ENCODE measurements at regions not wholly inside any gene's neighbourhood (a gene's known extent, or its start where the extent isn't known, plus 50 kb on each side); places are given as distances from the start of the nearest gene placed in this dataset.

DNA sequence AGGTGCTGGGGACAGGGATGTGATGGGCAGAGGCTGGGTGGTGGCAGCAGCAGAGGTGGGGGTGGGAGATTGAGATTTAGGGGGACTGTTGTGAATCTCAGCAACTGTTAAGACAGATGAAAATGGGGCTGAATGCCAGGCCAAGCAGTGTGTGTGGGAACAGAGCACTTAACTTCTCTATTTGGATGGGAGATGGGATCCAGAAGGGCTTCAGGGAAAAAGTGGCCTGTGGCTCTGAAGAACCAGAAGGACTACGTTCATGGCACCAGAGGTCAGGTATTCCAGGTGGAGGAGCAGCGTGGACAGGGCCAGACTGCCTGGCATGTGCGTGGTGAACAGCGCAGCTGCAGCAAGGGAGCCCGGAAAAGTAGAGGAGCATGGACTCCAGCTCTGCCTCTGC lies 82.6 kb upstream of the SYT13 start:
- Histone ChIP-seq H4K20me1 (ENCODE audit: insufficient read depth, low read length) (no peaks in the 10 kb centered on the region), H3K27ac (ENCODE audit: low read depth, low read length, poor library complexity, severe bottlenecking) (no peak overlapping the region), H3K4me3 (ENCODE audit: low read depth, low read length, poor library complexity, severe bottlenecking) (no peak overlapping the region), H3K9me2 (ENCODE audit: insufficient read depth, low read length) (no peaks in the 10 kb centered on the region), H3K9me3 (ENCODE audit: low read length) (no peaks in the 10 kb centered on the region), H3K36me3 (ENCODE audit: insufficient read depth, low read length) (no peaks in the 10 kb centered on the region), H3K4me1 (ENCODE audit: insufficient read depth, low read length, poor library complexity, severe bottlenecking) (no peaks in the 10 kb centered on the region), H3K79me2 (ENCODE audit: insufficient read depth, low read depth, low read length) (no peaks in the 10 kb centered on the region), H3K4me2 (ENCODE audit: low read length) (no peak overlapping the region), H2AFZ (ENCODE audit: low read length) (no peak overlapping the region)
- intact Hi-C loops (cut with micrococcal nuclease; ENCODE audit: unreplicated experiment): no loop called here
- no peak for DNase-seq (ENCODE audit: low spot score)
- POLR2A ChIA-PET: no interaction called here
- no peak for TF ChIP-seq EZH2phosphoT487 (IDR thresholded peaks at IDR 0.05; ENCODE audit: borderline replicate concordance, low read depth, low read length)
- TF ChIP-seq, protein P1, sequence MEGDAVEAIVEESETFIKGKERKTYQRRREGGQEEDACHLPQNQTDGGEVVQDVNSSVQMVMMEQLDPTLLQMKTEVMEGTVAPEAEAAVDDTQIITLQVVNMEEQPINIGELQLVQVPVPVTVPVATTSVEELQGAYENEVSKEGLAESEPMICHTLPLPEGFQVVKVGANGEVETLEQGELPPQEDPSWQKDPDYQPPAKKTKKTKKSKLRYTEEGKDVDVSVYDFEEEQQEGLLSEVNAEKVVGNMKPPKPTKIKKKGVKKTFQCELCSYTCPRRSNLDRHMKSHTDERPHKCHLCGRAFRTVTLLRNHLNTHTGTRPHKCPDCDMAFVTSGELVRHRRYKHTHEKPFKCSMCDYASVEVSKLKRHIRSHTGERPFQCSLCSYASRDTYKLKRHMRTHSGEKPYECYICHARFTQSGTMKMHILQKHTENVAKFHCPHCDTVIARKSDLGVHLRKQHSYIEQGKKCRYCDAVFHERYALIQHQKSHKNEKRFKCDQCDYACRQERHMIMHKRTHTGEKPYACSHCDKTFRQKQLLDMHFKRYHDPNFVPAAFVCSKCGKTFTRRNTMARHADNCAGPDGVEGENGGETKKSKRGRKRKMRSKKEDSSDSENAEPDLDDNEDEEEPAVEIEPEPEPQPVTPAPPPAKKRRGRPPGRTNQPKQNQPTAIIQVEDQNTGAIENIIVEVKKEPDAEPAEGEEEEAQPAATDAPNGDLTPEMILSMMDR (conservative IDR thresholded peaks at IDR 0.05; ENCODE audit: low read length): no peak
- CTCF ChIA-PET (ENCODE audit: unreplicated experiment): no interaction called here
- BruUV-seq (replicated peaks): no TSS peak

- no peak overlapping the region for H3K4me3 ChIP-seq (ENCODE audit: low read depth, low read length, poor library complexity, severe bottlenecking)
- H2AFZ ChIP-seq (ENCODE audit: low read length): no peak overlapping the region
- ChIA-PET CTCF (ENCODE audit: unreplicated experiment) (no interaction called here), POLR2A (interaction anchor here (0.6 kb wide), 1 partner anchor 406 kb away, joined by 4 read pairs; no protein-coding TSS in a partner anchor)
- intact Hi-C loops (cut with micrococcal nuclease; ENCODE audit: unreplicated experiment): no loop called here
- no peaks in the 10 kb centered on the region for H3K79me2 ChIP-seq (ENCODE audit: insufficient read depth, low read depth, low read length)
- H3K4me2 ChIP-seq (ENCODE audit: low read length): no peak overlapping the region
- TF ChIP-seq, protein P1 (conservative IDR thresholded peaks at IDR 0.05; ENCODE audit: low read length): no peak
- no peak for TF ChIP-seq EZH2phosphoT487 (IDR thresholded peaks at IDR 0.05; ENCODE audit: borderline replicate concordance, low read depth, low read length)
- H3K27ac ChIP-seq (ENCODE audit: low read depth, low read length, poor library complexity, severe bottlenecking): no peak overlapping the region
- no peaks in the 10 kb centered on the region for H3K36me3 ChIP-seq (ENCODE audit: insufficient read depth, low read length)
- no TSS peak for BruUV-seq (replicated peaks)
- H3K9me3 ChIP-seq (ENCODE audit: low read length): no peaks in the 10 kb centered on the region
- DNase-seq (ENCODE audit: low spot score): no peak
- H3K4me1 ChIP-seq (ENCODE audit: insufficient read depth, low read length, poor library complexity, severe bottlenecking): no peaks in the 10 kb centered on the region
- no peaks in the 10 kb centered on the region for H3K9me2 ChIP-seq (ENCODE audit: insufficient read depth, low read length)
- no peaks in the 10 kb centered on the region for H4K20me1 ChIP-seq (ENCODE audit: insufficient read depth, low read length)
Observed at GRCh38 chr11:45366619-45367190, 80.6 kb upstream of the SYT13 start.

GRCh38 chr11:45365961-45366618 lies 79.9 kb upstream of the SYT13 start:
- Histone ChIP-seq H3K4me2 (ENCODE audit: low read length) (no peak overlapping the region), H3K4me1 (ENCODE audit: insufficient read depth, low read length, poor library complexity, severe bottlenecking) (no peaks in the 10 kb centered on the region), H3K79me2 (ENCODE audit: insufficient read depth, low read depth, low read length) (no peaks in the 10 kb centered on the region), H3K36me3 (ENCODE audit: insufficient read depth, low read length) (no peaks in the 10 kb centered on the region), H3K9me2 (ENCODE audit: insufficient read depth, low read length) (no peaks in the 10 kb centered on the region), H3K4me3 (ENCODE audit: low read depth, low read length, poor library complexity, severe bottlenecking) (no peak overlapping the region), H3K9me3 (ENCODE audit: low read length) (no peaks in the 10 kb centered on the region), H3K27ac (ENCODE audit: low read depth, low read length, poor library complexity, severe bottlenecking) (no peak overlapping the region), H2AFZ (ENCODE audit: low read length) (no peak overlapping the region), H4K20me1 (ENCODE audit: insufficient read depth, low read length) (no peaks in the 10 kb centered on the region)
- CTCF ChIA-PET (ENCODE audit: unreplicated experiment): no interaction called here
- POLR2A ChIA-PET: interaction anchor here (0.6 kb wide), 1 partner anchor 405 kb away, joined by 4 read pairs; no protein-coding TSS in a partner anchor
- no peak for DNase-seq (ENCODE audit: low spot score)
- TF ChIP-seq EZH2phosphoT487 (IDR thresholded peaks at IDR 0.05; ENCODE audit: borderline replicate concordance, low read depth, low read length): no peak
- TF ChIP-seq, protein P1 (conservative IDR thresholded peaks at IDR 0.05; ENCODE audit: low read length): no peak
- intact Hi-C loops (cut with micrococcal nuclease; ENCODE audit: unreplicated experiment): no loop called here
- BruUV-seq (replicated peaks): no TSS peak
